Duodenal mucosa (tissue), 2 donors: ENCODE measurements at regions not wholly inside any gene's neighbourhood (a gene's known extent, or its start where the extent isn't known, plus 50 kb on each side); places are given as distances from the start of the nearest gene placed in this dataset.
"Not testable (repeated sequence)": the region's sequence is repeated elsewhere in the genome, so short reads cannot be mapped to it uniquely, and the experiment has no call there.

Source experiments
- H3K27ac ChIP-seq: one replicate; pipeline ENCODE4 v1.7.0; 2013; ENCODE audit warnings: low read depth, low read length
- H3K27me3 ChIP-seq, 2 donors: one replicate each; pipeline ENCODE4 v1.7.0; 2013; ENCODE audit warnings: low read length in 2 of 2, control low read depth in 1 of 2; ENCODE audit not compliant: insufficient read depth in 2 of 2, control insufficient read depth in 1 of 2
- H3K36me3 ChIP-seq, 2 donors: one replicate each; pipeline ENCODE4 v1.7.0; 2013; ENCODE audit warnings: low read length in 2 of 2, control low read depth in 1 of 2; ENCODE audit not compliant: insufficient read depth in 2 of 2, control insufficient read depth in 1 of 2
- H3K4me1 ChIP-seq, 2 donors: one replicate each; pipeline ENCODE4 v1.7.0; 2013; ENCODE audit warnings: low read length in 2 of 2, control low read depth in 1 of 2; ENCODE audit not compliant: insufficient read depth in 2 of 2, control insufficient read depth in 1 of 2
- H3K4me3 ChIP-seq, 2 donors: one replicate each; pipeline ENCODE4 v1.7.0; 2013; ENCODE audit warnings: low read length in 2 of 2, low read depth in 1 of 2
- H3K9ac ChIP-seq, 2 donors: one replicate each; pipeline ENCODE4 v1.7.0; 2013; ENCODE audit warnings: low read length in 2 of 2, low read depth in 1 of 2
- H3K9me3 ChIP-seq, 2 donors: one replicate each; pipeline ENCODE4 v1.7.0; 2013; ENCODE audit warnings: low read length in 2 of 2, control low read depth in 1 of 2; ENCODE audit not compliant: control insufficient read depth in 1 of 2

- Histone ChIP-seq H3K27me3 (no peaks in the 10 kb centered on the region), H3K27ac (no peak overlapping the region), H3K9me3 (no peaks in the 10 kb centered on the region), H3K4me1 (peaks cover 0 to 4% of the 10 kb centered on the region in 2 donors), H3K9ac (no peak overlapping the region), H3K4me3 (no peak overlapping the region), H3K36me3 (no peaks in the 10 kb centered on the region)
These were observed 318.5 kb upstream of the TCF4 start for GRCh38 chr18:55906536-55906935.

- H3K27me3 ChIP-seq: no peaks in the 10 kb centered on the region
- no peaks in the 10 kb centered on the region for H3K36me3 ChIP-seq
These were observed 315.9 kb upstream of the TCF4 start for GRCh38 chr18:55903911-55904310.

GRCh38 chr18:55900380-55900779 lies 312.4 kb upstream of the TCF4 start:
- H3K4me3 ChIP-seq: no peak overlapping the region
- H3K9me3 ChIP-seq: no peaks in the 10 kb centered on the region
- no peaks in the 10 kb centered on the region for H3K4me1 ChIP-seq
- H3K27ac ChIP-seq: no peak overlapping the region
- H3K36me3 ChIP-seq: no peaks in the 10 kb centered on the region
- no peak overlapping the region for H3K9ac ChIP-seq
- no peaks in the 10 kb centered on the region for H3K27me3 ChIP-seq

More at GRCh38 chr18:55903911-55904310, 315.9 kb upstream of the TCF4 start:
- Histone ChIP-seq H3K4me3 (no peak overlapping the region), H3K9me3 (no peaks in the 10 kb centered on the region), H3K4me1 (peaks cover 0 to 3% of the 10 kb centered on the region in 2 donors), H3K9ac (no peak overlapping the region), H3K27ac (no peak overlapping the region)

GRCh38 chr18:55897091-55897689 lies 309.2 kb upstream of the TCF4 start:
- Histone ChIP-seq H3K27me3 (no peaks in the 10 kb centered on the region), H3K9me3 (no peaks in the 10 kb centered on the region), H3K4me3 (no peak overlapping the region), H3K9ac (no peak overlapping the region), H3K36me3 (no peaks in the 10 kb centered on the region), H3K4me1 (no peaks in the 10 kb centered on the region), H3K27ac (no peak overlapping the region)

GRCh38 chr18:55893948-55894347 lies 306.0 kb upstream of the TCF4 start:
- no peak overlapping the region for H3K9ac ChIP-seq
- H3K27me3 ChIP-seq: no peaks in the 10 kb centered on the region
- no peaks in the 10 kb centered on the region for H3K36me3 ChIP-seq
- no peaks in the 10 kb centered on the region for H3K9me3 ChIP-seq
- no peaks in the 10 kb centered on the region for H3K4me1 ChIP-seq
- H3K4me3 ChIP-seq: no peak overlapping the region
- no peak overlapping the region for H3K27ac ChIP-seq

GRCh38 chr18:55892862-55893813 lies 305.1 kb upstream of the TCF4 start:
- not testable (repeated sequence) for H3K9me3 ChIP-seq, H3K27ac ChIP-seq, H3K27me3 ChIP-seq, H3K9ac ChIP-seq, H3K36me3 ChIP-seq, H3K4me3 ChIP-seq, H3K4me1 ChIP-seq

- H3K27ac ChIP-seq: no peak overlapping the region
- H3K27me3 ChIP-seq: no peaks in the 10 kb centered on the region
- no peaks in the 10 kb centered on the region for H3K4me1 ChIP-seq
- H3K36me3 ChIP-seq: no peaks in the 10 kb centered on the region
- H3K9me3 ChIP-seq: peaks cover 0 to 12% of the 10 kb centered on the region in 2 donors
- no peak overlapping the region for H3K4me3 ChIP-seq
- no peak overlapping the region for H3K9ac ChIP-seq
These were observed 298.9 kb upstream of the TCF4 start for GRCh38 chr18:55886886-55887285.

GRCh38 chr18:55884498-55884897 lies 296.5 kb upstream of the TCF4 start:
- H3K27ac ChIP-seq: no peak overlapping the region
- no peak overlapping the region for H3K4me3 ChIP-seq
- H3K36me3 ChIP-seq: no peaks in the 10 kb centered on the region
- H3K9me3 ChIP-seq: peaks cover 0 to 12% of the 10 kb centered on the region in 2 donors
- no peaks in the 10 kb centered on the region for H3K27me3 ChIP-seq
- H3K9ac ChIP-seq: no peak overlapping the region
- no peaks in the 10 kb centered on the region for H3K4me1 ChIP-seq

GRCh38 chr18:55880617-55881016 lies 292.6 kb upstream of the TCF4 start:
- Histone ChIP-seq H3K4me3 (no peak overlapping the region), H3K27ac (no peak overlapping the region), H3K4me1 (no peaks in the 10 kb centered on the region), H3K9me3 (no peaks in the 10 kb centered on the region), H3K36me3 (no peaks in the 10 kb centered on the region), H3K9ac (no peak overlapping the region), H3K27me3 (no peaks in the 10 kb centered on the region)

GRCh38 chr18:55879331-55879730 lies 291.3 kb upstream of the TCF4 start:
- Histone ChIP-seq H3K27me3 (no peaks in the 10 kb centered on the region), H3K9ac (no peak overlapping the region), H3K27ac (no peak overlapping the region), H3K9me3 (no peaks in the 10 kb centered on the region), H3K4me3 (no peak overlapping the region), H3K4me1 (no peaks in the 10 kb centered on the region), H3K36me3 (no peaks in the 10 kb centered on the region)
